NOMO-1 treated with dmso at 0.1 percent for 144 hours (cell line): ENCODE measurements at regions not wholly inside any gene's neighbourhood (a gene's known extent, or its start where the extent isn't known, plus 50 kb on each side); places are given as distances from the start of the nearest gene placed in this dataset.
A peak's percentile ranks its signal among the peaks of the same experiment; 100 is the strongest.
"Not testable (repeated sequence)": the region's sequence is repeated elsewhere in the genome, so short reads cannot be mapped to it uniquely, and the experiment has no call there.

Source experiments
- DNase-seq: peaks from one replicate; lab custom pipeline; 2025; ENCODE audit not compliant: unreplicated experiment; lab: John Stamatoyannopoulos, UW

GRCh38 chr7:65722361-65722792 is 150.5 kb upstream of the VKORC1L1 start:
- DNase-seq = no peak

- DNase-seq = not testable (repeated sequence)
Measured at GRCh38 chr7:65727182-65727581, 145.7 kb upstream of the VKORC1L1 start.

GRCh38 chr7:65731129-65731528 is 141.7 kb upstream of the VKORC1L1 start:
- no peak for DNase-seq

GRCh38 chr7:65731562-65732035 is 141.3 kb upstream of the VKORC1L1 start:
- DNase-seq = no peak

GRCh38 chr7:65744406-65744805 is 128.5 kb upstream of the VKORC1L1 start:
- no peak for DNase-seq

- no peak for DNase-seq
Measured at GRCh38 chr7:65746398-65746669, 126.5 kb upstream of the VKORC1L1 start.

- no peak for DNase-seq
Measured at GRCh38 chr7:65749039-65749438, 123.8 kb upstream of the VKORC1L1 start.

- DNase-seq = no peak
Measured at GRCh38 chr7:65749518-65749917, 123.4 kb upstream of the VKORC1L1 start.

GRCh38 chr7:65750511-65751344 is 122.1 kb upstream of the VKORC1L1 start:
- peak; percentile 81 for DNase-seq

- DNase-seq = not testable (repeated sequence)
Measured at GRCh38 chr7:65754070-65754469, 118.8 kb upstream of the VKORC1L1 start.

GRCh38 chr7:65758991-65759390 is 113.9 kb upstream of the VKORC1L1 start:
- DNase-seq = not testable (repeated sequence)

- DNase-seq = not testable (repeated sequence)
Measured at GRCh38 chr7:65762712-65763111, 110.2 kb upstream of the VKORC1L1 start.

- DNase-seq = not testable (repeated sequence)
Measured at GRCh38 chr7:65763114-65763513, 109.8 kb upstream of the VKORC1L1 start.

GRCh38 chr7:65770473-65771225 is 102.2 kb upstream of the VKORC1L1 start:
- DNase-seq = peak; percentile 80

- not testable (repeated sequence) for DNase-seq
Measured at GRCh38 chr7:65771226-65771569, 101.7 kb upstream of the VKORC1L1 start.

- not testable (repeated sequence) for DNase-seq
Measured at GRCh38 chr7:65776677-65777076, 96.2 kb upstream of the VKORC1L1 start.

GRCh38 chr7:65789943-65790342 is 82.9 kb upstream of the VKORC1L1 start:
- DNase-seq = not testable (repeated sequence)

- not testable (repeated sequence) for DNase-seq
Measured at GRCh38 chr7:65791788-65792187, 81.1 kb upstream of the VKORC1L1 start.

- not testable (repeated sequence) for DNase-seq
Measured at GRCh38 chr7:65792726-65793125, 80.1 kb upstream of the VKORC1L1 start.

- DNase-seq = not testable (repeated sequence)
Measured at GRCh38 chr7:65794671-65795391, 78.0 kb upstream of the VKORC1L1 start.

- DNase-seq = not testable (repeated sequence)
Measured at GRCh38 chr7:65795392-65795716, 77.5 kb upstream of the VKORC1L1 start.

- no peak for DNase-seq
Measured at GRCh38 chr7:65796205-65796604, 76.7 kb upstream of the VKORC1L1 start.
